ENCODE measurements at regions not wholly inside any gene's neighbourhood (a gene's known extent, or its start where the extent isn't known, plus 50 kb on each side); places are given as distances from the start of the nearest gene placed in this dataset.

DNA sequence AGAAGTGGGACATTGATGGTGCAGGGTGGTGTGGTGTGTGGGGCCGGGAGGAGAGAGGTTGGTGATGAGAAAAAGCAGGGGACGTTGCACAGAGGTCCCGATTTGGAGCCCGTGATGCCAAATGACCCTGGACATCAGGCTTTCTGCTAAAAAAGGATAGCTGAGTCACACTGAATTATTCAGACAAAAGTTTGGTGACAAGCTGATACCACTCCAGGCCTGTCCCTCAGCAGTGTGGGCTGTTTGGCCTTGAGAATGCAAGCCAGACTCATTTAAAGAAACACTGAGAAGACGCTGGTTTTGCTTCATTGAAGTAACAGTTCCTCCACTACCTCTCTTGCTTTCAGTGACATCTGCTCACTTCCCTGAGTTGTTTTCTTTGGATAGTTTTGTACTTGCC, 262.1 kb upstream of the PWP1 start:
- TF ChIP-seq, protein P1, sequence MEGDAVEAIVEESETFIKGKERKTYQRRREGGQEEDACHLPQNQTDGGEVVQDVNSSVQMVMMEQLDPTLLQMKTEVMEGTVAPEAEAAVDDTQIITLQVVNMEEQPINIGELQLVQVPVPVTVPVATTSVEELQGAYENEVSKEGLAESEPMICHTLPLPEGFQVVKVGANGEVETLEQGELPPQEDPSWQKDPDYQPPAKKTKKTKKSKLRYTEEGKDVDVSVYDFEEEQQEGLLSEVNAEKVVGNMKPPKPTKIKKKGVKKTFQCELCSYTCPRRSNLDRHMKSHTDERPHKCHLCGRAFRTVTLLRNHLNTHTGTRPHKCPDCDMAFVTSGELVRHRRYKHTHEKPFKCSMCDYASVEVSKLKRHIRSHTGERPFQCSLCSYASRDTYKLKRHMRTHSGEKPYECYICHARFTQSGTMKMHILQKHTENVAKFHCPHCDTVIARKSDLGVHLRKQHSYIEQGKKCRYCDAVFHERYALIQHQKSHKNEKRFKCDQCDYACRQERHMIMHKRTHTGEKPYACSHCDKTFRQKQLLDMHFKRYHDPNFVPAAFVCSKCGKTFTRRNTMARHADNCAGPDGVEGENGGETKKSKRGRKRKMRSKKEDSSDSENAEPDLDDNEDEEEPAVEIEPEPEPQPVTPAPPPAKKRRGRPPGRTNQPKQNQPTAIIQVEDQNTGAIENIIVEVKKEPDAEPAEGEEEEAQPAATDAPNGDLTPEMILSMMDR (IDR thresholded peaks at IDR 0.05; ENCODE audit: insufficient read depth, low read length, poor library complexity, severe bottlenecking): no peak
- TF ChIP-seq EZH2phosphoT487 (conservative IDR thresholded peaks at IDR 0.05; ENCODE audit: low read length): no peak

Measured in SU-DHL-6 (cell line).